Lung (tissue), 11 donors: ENCODE measurements at regions not wholly inside any gene's neighbourhood (a gene's known extent, or its start where the extent isn't known, plus 50 kb on each side); places are given as distances from the start of the nearest gene placed in this dataset.
"Not testable (repeated sequence)": the region's sequence is repeated elsewhere in the genome, so short reads cannot be mapped to it uniquely, and the experiment has no call there.

ENCODE experiments used
- ATAC-seq: fragments of 200-7000 bp; cut with Tn5 transposase; one replicate; pipeline ENCODE4 v1.9.1; 2020; ENCODE audit warnings: moderate number of reproducible peaks; ENCODE audit not compliant: insufficient read depth, low FRiP score
- DNase-seq, 3 donors: peaks; one replicate each; pipeline ENCODE4 v3.0.0-alpha.2; 2013 to 2017
- H3K27ac ChIP-seq, 2 donors: one replicate each; pipeline ENCODE4 v1.5.1; 2013; ENCODE audit warnings: mild to moderate bottlenecking in 2 of 2, moderate library complexity in 2 of 2, control low read depth in 1 of 2, inconsistent platforms in 1 of 2, low read depth in 1 of 2, low read length in 1 of 2
- H3K27me3 ChIP-seq, 3 donors: one replicate each; pipeline ENCODE4 v1.5.1; 2013; ENCODE audit warnings: low read length in 2 of 3; ENCODE audit not compliant: control insufficient read depth in 3 of 3, insufficient read depth in 3 of 3
- H3K36me3 ChIP-seq, 4 donors: one replicate each; pipeline ENCODE4 v1.5.1; 2013; ENCODE audit warnings: low read length in 4 of 4, mild to moderate bottlenecking in 1 of 4, moderate library complexity in 1 of 4; ENCODE audit not compliant: control insufficient read depth in 4 of 4, insufficient read depth in 4 of 4
- H3K4me1 ChIP-seq, 5 donors: one replicate each; pipeline ENCODE4 v1.5.1; 2013; ENCODE audit warnings: low read length in 5 of 5, mild to moderate bottlenecking in 2 of 5, moderate library complexity in 1 of 5; ENCODE audit not compliant: control insufficient read depth in 5 of 5, insufficient read depth in 5 of 5
- H3K4me3 ChIP-seq: one replicate; pipeline ENCODE4 v1.5.1; 2013; ENCODE audit warnings: mild to moderate bottlenecking, control low read depth, moderate library complexity
- H3K9ac ChIP-seq, 2 donors: one replicate each; pipeline ENCODE4 v1.5.1; 2013; ENCODE audit warnings: low read length in 2 of 2, control low read depth in 1 of 2; ENCODE audit not compliant: insufficient read depth in 1 of 2
- H3K9me3 ChIP-seq, 4 donors: one replicate each; pipeline ENCODE4 v1.5.1; 2013; ENCODE audit warnings: low read length in 3 of 4, mild to moderate bottlenecking in 1 of 4, moderate library complexity in 1 of 4; ENCODE audit not compliant: control insufficient read depth in 4 of 4, insufficient read depth in 3 of 4
- WGBS, 2 donors: extraction: QIAGEN DNeasy Blood & Tissue Kit; methylation state at CpG; one replicate each; pipeline ENCODE4 v1.1.7; 2013; 5-methylcytosine and 5-hydroxymethylcytosine counted together
- TF ChIP-seq, protein P1 (sequence below): IDR thresholded peaks from 2 replicates; pipeline ENCODE4 v1.5.1; 2012; ENCODE audit warnings: mild to moderate bottlenecking; ENCODE audit errors: control extremely low read depth, extremely low read depth
- donor health status: control.
- donor health status: control.
- donor health status: Bipolar disorder and iron deficiency.
- donor health status: healthy.
- donor health status: DM: yes; HTN: yes; CAD: no.

DNA sequence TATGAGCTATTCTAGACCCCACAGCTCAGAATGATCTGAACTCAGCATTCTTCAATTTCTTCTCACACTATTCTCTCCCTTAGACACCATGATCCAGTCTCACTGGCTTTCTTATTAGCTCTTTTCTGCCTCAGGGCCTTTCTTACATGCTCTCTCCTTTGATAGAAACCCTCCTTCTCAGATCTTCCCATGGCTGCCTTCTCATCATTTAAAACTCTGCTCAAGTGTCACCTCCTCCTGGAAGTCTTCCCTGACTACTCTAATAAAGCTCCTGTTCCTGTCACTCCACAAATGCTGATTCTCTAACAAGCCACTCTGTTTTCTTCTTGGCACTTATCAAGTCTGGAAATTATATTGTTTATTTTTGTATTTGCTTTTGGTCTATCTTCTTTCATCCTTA lies 131.1 kb downstream of the HNMT start:
- no peak overlapping the region for H3K9ac ChIP-seq
- no peaks in the 10 kb centered on the region for H3K27me3 ChIP-seq
- H3K36me3 ChIP-seq = no peaks in the 10 kb centered on the region
- H3K9me3 ChIP-seq = no peaks in the 10 kb centered on the region
- no peak overlapping the region for H3K4me3 ChIP-seq
- DNase-seq = no peak
- ATAC-seq = no peak
- H3K27ac ChIP-seq = no peak overlapping the region
- TF ChIP-seq, protein P1, sequence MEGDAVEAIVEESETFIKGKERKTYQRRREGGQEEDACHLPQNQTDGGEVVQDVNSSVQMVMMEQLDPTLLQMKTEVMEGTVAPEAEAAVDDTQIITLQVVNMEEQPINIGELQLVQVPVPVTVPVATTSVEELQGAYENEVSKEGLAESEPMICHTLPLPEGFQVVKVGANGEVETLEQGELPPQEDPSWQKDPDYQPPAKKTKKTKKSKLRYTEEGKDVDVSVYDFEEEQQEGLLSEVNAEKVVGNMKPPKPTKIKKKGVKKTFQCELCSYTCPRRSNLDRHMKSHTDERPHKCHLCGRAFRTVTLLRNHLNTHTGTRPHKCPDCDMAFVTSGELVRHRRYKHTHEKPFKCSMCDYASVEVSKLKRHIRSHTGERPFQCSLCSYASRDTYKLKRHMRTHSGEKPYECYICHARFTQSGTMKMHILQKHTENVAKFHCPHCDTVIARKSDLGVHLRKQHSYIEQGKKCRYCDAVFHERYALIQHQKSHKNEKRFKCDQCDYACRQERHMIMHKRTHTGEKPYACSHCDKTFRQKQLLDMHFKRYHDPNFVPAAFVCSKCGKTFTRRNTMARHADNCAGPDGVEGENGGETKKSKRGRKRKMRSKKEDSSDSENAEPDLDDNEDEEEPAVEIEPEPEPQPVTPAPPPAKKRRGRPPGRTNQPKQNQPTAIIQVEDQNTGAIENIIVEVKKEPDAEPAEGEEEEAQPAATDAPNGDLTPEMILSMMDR = no peak
- no peaks in the 10 kb centered on the region for H3K4me1 ChIP-seq

DNA sequence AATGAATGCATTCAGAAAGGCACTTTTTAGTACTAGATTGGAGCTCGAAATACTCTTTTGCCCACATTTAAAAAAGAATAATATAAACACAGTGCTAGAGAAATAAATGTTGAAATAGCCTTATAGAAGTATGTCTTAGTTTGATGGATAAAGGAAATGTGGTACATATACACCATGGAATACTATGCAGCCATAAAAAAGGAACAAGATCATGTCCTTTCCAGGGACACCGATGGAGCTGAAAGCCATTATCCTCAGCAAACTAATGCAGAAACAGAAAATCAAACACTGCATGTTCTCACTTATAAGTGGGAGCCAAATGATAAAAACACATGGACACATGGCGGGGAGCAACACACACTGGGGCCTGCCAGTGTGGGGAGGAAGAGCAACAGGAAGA lies 135.0 kb downstream of the HNMT start:
- DNase-seq, ATAC-seq, H3K4me1 ChIP-seq, H3K9ac ChIP-seq, H3K36me3 ChIP-seq, H3K4me3 ChIP-seq, H3K27ac ChIP-seq, H3K27me3 ChIP-seq, H3K9me3 ChIP-seq: not testable (repeated sequence)
- WGBS, 2 donors = 98% methylated on average over 3 of the region's 3 CpGs

DNA sequence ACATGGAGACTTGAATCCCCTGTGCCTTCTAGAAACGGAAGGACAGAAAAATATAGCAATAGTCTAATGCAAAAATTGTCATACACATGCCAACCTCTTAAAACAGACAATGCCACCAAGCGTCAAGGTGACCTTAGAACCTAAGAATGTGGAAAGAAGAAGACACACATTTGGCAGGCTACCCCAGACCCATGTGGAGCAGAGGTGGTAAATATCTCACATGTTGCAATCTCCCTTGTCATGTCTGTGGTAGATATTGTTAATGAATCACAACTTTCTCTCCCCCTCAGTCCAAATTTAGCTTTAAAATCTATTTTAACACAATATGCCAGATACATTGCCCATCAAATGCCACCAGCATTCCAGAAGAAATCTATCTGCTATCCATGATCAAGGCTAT lies 137.4 kb downstream of the HNMT start:
- TF ChIP-seq, protein P1 = no peak
- H3K27ac ChIP-seq = no peak overlapping the region
- no peaks in the 10 kb centered on the region for H3K36me3 ChIP-seq
- no peak overlapping the region for H3K4me3 ChIP-seq
- no peaks in the 10 kb centered on the region for H3K27me3 ChIP-seq
- DNase-seq = no peak
- H3K4me1 ChIP-seq = no peaks in the 10 kb centered on the region
- H3K9me3 ChIP-seq = no peaks in the 10 kb centered on the region
- no peak for ATAC-seq
- WGBS, 2 donors = 89 to 98% methylated on average over 2 of the region's 2 CpGs
- H3K9ac ChIP-seq = no peak overlapping the region

DNA sequence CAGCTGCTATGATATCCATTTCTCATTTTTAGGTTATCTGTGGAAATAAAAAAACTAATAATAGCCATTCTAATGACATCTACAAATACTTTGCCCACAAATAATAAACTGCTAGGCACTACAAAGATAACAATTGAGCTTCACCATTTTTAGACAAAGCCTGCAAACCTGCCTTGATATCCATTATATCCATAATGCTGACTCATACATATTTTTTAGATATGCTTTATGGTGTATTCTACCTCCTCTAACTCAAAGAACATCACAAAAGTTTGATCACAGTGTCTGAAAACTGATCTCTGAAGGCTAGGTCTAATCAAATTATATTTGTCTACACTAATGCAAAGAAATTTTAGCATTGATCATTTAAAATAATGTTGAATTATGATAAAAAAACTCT lies 138.4 kb downstream of the HNMT start:
- H3K27ac ChIP-seq = no peak overlapping the region
- H3K4me3 ChIP-seq = no peak overlapping the region
- ATAC-seq (no peak), DNase-seq (no peak)
- TF ChIP-seq, protein P1 = no peak
- H3K4me1 ChIP-seq = no peaks in the 10 kb centered on the region
- no peaks in the 10 kb centered on the region for H3K36me3 ChIP-seq
- H3K9ac ChIP-seq = no peak overlapping the region
- no peaks in the 10 kb centered on the region for H3K9me3 ChIP-seq
- H3K27me3 ChIP-seq = no peaks in the 10 kb centered on the region
